ENCODE measurements at regions not wholly inside any gene's neighbourhood (a gene's known extent, or its start where the extent isn't known, plus 50 kb on each side); places are given as distances from the start of the nearest gene placed in this dataset.

DNA sequence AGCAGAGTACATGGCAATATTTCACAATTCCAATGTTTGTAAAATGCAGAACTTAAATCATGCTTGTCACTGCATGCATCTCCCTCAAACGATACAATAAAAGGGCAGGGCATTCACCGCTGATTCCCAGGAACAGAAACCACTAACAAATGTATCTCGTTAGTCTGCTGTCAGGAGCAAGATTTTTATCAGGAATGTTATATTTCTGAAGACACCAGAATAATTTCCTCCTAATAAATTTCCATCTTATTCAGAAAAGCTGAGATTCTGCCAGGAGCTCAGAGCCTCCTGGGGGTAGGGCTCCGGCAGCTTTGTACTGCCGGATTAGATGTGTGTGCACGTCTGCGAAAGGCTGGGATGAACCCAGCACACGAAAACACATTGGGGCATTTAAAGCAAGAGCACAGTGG lies 54.0 kb upstream of the LDB2 start:
- Histone ChIP-seq H3K27ac (ENCODE audit: low read depth, low read length, severe bottlenecking) (no peak overlapping the region), H3K4me3 (ENCODE audit: extremely low read depth, insufficient read depth, low read length, poor library complexity, severe bottlenecking) (no peak overlapping the region), H3K4me1 (ENCODE audit: control insufficient read depth, insufficient read depth, low read length, poor library complexity, severe bottlenecking) (peaks cover 5% of the 10 kb centered on the region), H3K9me3 (ENCODE audit: control insufficient read depth, low read length) (peaks cover 8% of the 10 kb centered on the region), H3K36me3 (ENCODE audit: control insufficient read depth, insufficient read depth, low read length) (no peaks in the 10 kb centered on the region)
- 87 to 91% methylated on average over 4 to 6 of the region's 8 CpGs for WGBS, 2 experiments (ENCODE audit: insufficient coverage in 2 of 2)

Data from mesodermal cell (in vitro differentiated cells).